HG02973 (cell line): ENCODE measurements at regions not wholly inside any gene's neighbourhood (a gene's known extent, or its start where the extent isn't known, plus 50 kb on each side); places are given as distances from the start of the nearest gene placed in this dataset.

Source experiments
- ATAC-seq: cut with Tn5 transposase; IDR thresholded peaks from one replicate; pipeline ENCODE4 v1.9.1; 2021; ENCODE audit warnings: moderate library complexity; ENCODE audit not compliant: unreplicated experiment

- ATAC-seq = no peak
Measured at GRCh38 chr2:128490321-128490720, 171.7 kb upstream of the HS6ST1 start.

GRCh38 chr2:128490881-128491691 lies 172.4 kb upstream of the HS6ST1 start:
- ATAC-seq = no peak

GRCh38 chr2:128491692-128492244 lies 173.1 kb upstream of the HS6ST1 start:
- ATAC-seq = no peak

DNA sequence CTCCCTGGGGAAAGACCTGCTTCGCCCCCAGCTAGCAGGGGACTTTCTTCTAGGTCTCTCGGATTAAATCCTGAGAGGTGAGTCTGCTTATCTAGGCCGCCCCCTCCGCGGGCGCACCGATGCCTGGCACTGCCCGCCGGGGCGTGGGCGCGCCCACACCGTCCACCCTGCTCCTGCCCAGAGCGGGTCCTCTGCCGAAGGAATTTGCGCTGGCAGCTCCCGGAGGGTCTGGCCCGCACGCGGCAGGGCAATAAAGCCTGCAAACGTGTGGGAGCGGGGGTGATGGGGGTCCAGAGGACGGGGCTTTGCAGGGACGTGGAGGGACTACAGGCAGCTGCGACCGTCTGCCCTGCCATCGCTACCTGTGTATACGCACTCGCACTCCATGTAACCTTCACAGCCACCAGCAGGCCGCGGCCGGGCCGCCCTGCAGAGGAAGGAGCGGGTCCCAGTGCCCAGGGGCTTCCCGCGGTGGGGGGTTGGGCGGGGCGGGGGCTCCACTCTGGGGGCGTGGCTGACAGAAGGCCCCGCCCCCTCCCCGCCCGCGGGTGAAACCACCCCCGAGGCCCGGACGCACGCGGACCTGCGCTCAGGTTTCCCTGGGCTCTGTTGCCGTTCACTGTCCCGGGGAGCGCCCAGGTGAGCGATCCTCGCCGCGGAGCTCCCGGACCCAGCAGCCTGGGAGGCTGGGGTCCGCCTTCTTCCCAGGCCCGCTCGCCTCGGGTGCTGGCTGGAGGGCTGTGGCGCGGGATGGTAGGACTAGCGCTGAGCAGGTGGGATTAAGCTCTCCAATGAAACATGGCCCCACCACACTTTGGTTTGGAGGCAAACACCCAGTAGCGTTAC lies 174.5 kb upstream of the HS6ST1 start:
- no peak for ATAC-seq

DNA sequence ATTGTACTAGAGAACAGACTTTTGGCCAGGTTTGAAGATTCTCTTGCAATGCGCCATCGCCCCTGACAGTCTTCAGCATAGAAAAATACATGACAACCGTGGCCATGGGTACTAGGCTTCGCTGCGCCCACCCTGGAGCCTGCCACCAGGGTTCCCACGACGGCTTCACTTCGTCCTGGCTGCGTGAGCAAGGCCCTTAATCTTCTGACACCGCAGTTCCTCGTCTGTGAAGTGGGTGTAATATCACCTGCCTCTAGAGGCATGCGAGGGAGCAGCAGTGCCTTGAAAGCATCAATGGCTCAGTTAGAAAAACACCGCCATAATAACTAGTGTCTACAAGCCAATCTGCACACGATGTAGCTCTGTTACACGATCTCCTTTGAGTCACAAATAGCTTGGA lies 175.2 kb upstream of the HS6ST1 start:
- ATAC-seq = no peak

DNA sequence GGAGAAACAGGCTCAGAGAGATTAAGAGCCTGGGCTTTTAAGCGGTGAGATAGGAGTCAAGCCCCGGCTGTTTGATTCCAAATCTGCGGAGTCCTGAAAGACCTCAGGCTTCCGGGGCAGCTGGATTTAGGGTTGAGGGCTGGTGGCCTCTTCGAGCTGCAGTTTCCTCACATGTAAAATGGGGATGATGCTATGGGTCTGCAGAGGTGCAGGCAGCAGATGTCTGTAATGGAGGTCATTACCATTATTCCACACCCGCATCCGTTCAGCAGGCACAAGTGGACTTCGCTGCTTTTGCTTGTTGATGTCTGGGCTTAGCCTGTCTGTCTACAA lies 175.6 kb upstream of the HS6ST1 start:
- no peak for ATAC-seq

GRCh38 chr2:128494640-128495321 lies 176.1 kb upstream of the HS6ST1 start:
- no peak for ATAC-seq

- ATAC-seq = no peak
Measured at GRCh38 chr2:128495996-128496547, 177.4 kb upstream of the HS6ST1 start.

- no peak for ATAC-seq
Measured at GRCh38 chr2:128496700-128497099, 178.0 kb upstream of the HS6ST1 start.

DNA sequence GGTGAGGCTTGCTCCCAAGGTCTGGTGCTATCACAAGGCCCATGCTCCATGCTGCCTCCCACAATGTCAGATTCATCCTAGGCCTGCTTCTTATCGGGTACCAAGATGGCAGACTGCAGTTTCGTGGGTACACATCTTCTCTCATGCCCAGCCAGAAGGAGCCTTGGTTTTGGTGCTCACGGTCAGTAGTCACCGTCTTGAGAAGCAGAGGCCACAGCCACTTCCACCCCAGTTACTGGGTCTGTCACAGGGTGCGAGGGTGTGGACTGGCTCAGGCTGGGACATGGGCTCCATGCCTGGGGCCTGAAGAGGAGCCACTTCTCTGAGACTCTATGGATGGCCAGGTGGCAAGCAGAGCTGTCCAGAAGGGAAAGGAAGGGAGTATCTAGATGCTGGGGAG lies 178.8 kb upstream of the HS6ST1 start:
- ATAC-seq = no peak

DNA sequence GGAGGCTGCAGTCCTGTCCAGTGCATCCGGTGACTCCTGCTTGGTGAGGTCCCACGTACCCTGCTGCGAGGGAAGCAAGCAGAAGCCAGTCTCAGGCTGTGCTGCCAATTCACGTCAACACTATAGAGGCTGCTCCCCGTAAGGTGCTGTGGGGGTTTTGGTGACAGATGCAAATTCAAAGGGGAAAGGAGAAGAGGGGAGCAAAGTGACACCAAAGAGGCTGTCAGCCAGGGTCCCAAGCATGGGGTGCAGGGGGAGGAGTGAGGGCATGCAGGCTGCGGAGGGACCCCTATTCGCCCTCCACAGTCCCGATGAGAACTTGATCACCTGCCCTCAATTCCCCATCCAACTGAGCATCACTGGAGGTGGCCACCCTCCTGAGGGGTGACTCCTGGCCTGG lies 179.4 kb upstream of the HS6ST1 start:
- ATAC-seq = no peak

DNA sequence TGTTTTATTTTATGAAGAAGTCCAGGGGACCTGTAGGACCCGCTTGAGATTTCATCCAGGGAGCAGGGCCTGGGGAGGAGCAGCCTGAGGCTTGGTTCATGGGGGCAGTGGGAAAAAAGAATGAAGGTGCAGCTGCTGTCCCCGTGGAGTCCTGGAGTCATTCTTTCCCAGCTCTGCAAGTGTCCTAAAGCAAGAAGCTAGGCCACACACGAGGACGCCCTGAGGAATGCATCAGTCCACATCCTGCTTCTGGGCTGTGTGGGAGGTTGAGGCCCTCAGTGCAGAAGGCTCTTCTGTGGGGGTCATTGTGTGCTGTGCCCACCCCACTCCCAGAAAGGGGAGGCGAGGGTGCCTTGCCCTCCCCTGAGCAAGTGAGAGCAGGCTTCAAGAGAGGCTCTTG lies 179.9 kb upstream of the HS6ST1 start:
- ATAC-seq = no peak

GRCh38 chr2:128499367-128500137 lies 180.9 kb upstream of the HS6ST1 start:
- no peak for ATAC-seq

GRCh38 chr2:128500138-128500800 lies 181.6 kb upstream of the HS6ST1 start:
- ATAC-seq = no peak

GRCh38 chr2:128501006-128501690 lies 182.5 kb upstream of the HS6ST1 start:
- no peak for ATAC-seq

GRCh38 chr2:128501700-128502099 lies 183.0 kb upstream of the HS6ST1 start:
- ATAC-seq = no peak

DNA sequence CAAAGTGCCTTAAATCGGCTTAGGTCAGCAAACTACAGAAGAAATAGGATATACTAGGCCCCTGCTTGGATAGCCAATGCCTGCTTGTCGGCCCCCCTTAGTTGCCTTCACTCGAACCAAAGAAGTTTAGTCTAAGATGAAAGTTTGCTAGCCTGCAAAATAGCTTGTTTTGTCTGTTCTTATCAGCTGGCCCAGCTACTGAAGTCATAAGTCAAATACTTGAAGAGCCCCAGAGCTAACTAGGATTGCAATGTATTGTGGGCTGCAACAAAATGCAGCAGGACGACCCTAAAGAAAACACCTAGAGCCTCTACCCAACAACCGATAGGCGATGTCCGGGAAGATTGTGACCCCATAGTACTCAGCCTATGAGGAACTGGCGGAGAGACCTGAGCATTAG lies 183.5 kb upstream of the HS6ST1 start:
- ATAC-seq = no peak

DNA sequence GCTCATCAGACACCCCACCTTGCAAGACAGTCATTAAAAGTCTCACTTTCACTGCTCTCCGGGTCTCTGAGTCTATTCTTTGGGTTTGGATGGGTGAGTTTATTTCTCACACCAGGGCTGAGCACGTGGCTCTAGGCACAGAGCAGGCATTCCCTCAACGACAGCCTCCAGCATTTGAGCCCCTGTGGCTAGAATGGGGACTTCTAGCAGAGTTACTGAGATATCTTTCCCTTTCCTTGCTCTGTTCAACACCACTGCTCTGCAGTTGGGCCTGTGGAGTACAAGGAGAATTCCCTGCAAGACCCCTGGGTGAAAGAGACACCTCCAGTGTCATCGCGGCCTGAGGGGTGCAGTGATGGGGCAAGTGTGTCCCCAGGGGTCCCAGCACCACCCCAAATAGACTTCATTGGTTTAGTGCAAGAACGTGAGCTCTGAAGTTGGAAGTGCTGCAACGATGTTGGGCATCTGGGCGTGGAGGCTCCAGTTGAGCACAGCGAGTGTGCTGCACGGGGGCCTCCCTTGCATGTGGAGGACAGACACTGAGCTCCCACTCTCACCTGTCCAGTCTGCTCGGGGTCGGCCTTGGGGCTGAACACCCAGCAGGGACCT lies 184.1 kb upstream of the HS6ST1 start:
- ATAC-seq = no peak
